ENCODE measurements at regions not wholly inside any gene's neighbourhood (a gene's known extent, or its start where the extent isn't known, plus 50 kb on each side); places are given as distances from the start of the nearest gene placed in this dataset.

DNA sequence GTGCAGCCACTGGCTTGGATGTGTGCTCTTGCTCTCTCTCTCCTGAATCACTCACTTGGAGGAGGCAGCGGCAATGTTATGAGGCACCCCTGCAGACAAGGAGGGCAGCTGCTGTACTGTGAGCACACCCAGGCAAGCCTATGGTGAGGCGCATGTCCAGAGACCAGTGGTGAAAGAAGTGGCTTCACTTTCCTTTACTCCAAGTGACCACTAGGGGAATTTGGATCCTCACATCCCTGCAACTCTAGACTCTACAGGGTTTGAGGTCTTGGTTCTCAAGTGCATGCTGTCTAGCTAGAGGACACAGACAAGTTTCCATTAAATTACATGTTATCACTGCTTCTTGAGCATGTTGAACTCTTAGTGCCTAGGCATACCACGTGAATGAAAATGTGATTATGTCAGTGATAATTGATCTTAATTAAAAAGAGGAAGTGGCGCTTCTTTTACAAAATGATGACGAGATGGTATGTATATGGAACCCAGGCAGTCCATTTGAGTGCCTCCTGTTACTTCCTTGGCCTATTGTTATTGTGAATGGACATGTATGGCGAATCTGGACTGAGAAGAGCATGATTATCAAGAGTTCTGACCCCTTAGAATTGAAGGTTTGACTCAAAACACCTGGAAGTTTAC, 181.0 kb upstream of the CDH2 start:
- Histone ChIP-seq H3K9me3 (ENCODE audit: low read depth) (no peaks in the 10 kb centered on the region), H3K27ac (no peak overlapping the region), H3K4me3 (no peak overlapping the region), H3K27me3 (no peaks in the 10 kb centered on the region), H3K4me1 (ENCODE audit: low read depth) (no peaks in the 10 kb centered on the region), H3K36me3 (no peaks in the 10 kb centered on the region)
- TF ChIP-seq, protein P1, sequence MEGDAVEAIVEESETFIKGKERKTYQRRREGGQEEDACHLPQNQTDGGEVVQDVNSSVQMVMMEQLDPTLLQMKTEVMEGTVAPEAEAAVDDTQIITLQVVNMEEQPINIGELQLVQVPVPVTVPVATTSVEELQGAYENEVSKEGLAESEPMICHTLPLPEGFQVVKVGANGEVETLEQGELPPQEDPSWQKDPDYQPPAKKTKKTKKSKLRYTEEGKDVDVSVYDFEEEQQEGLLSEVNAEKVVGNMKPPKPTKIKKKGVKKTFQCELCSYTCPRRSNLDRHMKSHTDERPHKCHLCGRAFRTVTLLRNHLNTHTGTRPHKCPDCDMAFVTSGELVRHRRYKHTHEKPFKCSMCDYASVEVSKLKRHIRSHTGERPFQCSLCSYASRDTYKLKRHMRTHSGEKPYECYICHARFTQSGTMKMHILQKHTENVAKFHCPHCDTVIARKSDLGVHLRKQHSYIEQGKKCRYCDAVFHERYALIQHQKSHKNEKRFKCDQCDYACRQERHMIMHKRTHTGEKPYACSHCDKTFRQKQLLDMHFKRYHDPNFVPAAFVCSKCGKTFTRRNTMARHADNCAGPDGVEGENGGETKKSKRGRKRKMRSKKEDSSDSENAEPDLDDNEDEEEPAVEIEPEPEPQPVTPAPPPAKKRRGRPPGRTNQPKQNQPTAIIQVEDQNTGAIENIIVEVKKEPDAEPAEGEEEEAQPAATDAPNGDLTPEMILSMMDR (IDR thresholded peaks at IDR 0.05; ENCODE audit: low read depth, low read length): peak; percentile 25
- DNase-seq (ENCODE audit: low read depth in 1 of 2, low spot score in 1 of 2): peak; percentile 3 to 6

DNA sequence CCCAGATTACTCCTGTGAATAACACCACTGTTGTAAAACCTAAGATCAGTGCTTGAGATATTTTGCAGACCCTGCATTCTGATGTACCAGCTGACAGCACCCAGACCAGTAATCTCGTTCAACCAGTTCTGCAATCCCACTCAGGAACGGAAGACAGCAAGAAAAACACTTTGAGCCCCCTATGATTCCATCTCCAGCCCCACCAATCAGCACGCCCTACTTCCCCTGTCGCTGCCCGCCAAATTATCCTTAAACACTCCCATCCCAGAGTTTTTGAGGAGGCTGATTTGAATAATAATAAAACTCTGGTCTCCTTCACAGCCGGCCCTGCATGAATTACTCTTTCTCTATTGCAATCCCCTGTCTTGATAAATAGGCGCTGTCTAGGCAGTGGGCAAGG, 173.9 kb upstream of the CDH2 start:
- Histone ChIP-seq H3K9me3 (ENCODE audit: low read depth) (no peaks in the 10 kb centered on the region), H3K4me1 (ENCODE audit: low read depth) (no peaks in the 10 kb centered on the region), H3K4me3 (no peak overlapping the region), H3K36me3 (no peaks in the 10 kb centered on the region), H3K27me3 (no peaks in the 10 kb centered on the region), H3K27ac (no peak overlapping the region)
- TF ChIP-seq, protein P1 (IDR thresholded peaks at IDR 0.05; ENCODE audit: low read depth, low read length): no peak
- no peak for DNase-seq (ENCODE audit: low read depth in 1 of 2, low spot score in 1 of 2)

DNA sequence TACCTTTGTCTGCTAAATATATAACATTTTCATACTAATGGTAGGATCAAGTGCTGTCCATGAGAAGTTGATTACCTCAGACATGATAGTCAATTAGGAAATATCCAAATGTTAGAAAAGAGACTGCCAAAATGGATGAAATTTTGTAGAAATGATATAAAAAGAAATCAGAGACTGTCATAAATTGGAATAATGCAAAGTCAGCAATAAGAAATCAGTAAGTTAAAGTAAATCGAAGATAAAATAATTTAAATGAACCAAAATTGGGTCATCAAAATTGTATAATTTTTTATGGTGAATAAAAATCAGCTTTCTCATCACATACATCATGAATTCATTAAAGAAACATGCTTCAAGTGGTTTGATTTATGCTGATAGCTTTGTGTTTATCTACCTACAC, 165.3 kb upstream of the CDH2 start:
- DNase-seq (ENCODE audit: low read depth in 1 of 2, low spot score in 1 of 2): no peak
- no peaks in the 10 kb centered on the region for H3K27me3 ChIP-seq
- H3K9me3 ChIP-seq (ENCODE audit: low read depth): no peaks in the 10 kb centered on the region
- H3K36me3 ChIP-seq: no peaks in the 10 kb centered on the region
- H3K4me3 ChIP-seq: no peak overlapping the region
- H3K27ac ChIP-seq: no peak overlapping the region
- TF ChIP-seq, protein P1 (IDR thresholded peaks at IDR 0.05; ENCODE audit: low read depth, low read length): no peak
- H3K4me1 ChIP-seq (ENCODE audit: low read depth): no peaks in the 10 kb centered on the region

DNA sequence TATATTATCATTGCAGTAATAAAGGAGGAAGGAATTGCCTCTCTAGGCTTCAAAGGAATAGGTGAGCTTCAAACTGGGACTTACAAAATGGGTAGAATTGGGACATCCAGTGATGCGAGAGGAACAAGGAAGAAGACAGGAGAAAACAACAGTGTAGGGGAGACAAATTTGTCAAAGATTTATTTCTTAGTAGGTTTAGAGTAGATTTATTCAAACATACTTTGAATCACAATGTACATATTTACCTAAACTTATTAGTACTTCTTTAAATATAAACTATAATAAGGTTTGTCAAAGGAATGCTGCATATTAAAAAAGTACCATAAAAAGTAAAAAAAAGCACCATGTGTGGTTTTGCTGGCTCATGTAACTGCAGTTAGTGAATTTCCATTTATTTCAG, 161.4 kb upstream of the CDH2 start:
- Histone ChIP-seq H3K36me3 (no peaks in the 10 kb centered on the region), H3K9me3 (ENCODE audit: low read depth) (no peaks in the 10 kb centered on the region), H3K4me1 (ENCODE audit: low read depth) (no peaks in the 10 kb centered on the region), H3K27ac (no peak overlapping the region), H3K4me3 (no peak overlapping the region), H3K27me3 (no peaks in the 10 kb centered on the region)
- TF ChIP-seq, protein P1 (IDR thresholded peaks at IDR 0.05; ENCODE audit: low read depth, low read length): no peak
- DNase-seq (ENCODE audit: low read depth in 1 of 2, low spot score in 1 of 2): no peak

DNA sequence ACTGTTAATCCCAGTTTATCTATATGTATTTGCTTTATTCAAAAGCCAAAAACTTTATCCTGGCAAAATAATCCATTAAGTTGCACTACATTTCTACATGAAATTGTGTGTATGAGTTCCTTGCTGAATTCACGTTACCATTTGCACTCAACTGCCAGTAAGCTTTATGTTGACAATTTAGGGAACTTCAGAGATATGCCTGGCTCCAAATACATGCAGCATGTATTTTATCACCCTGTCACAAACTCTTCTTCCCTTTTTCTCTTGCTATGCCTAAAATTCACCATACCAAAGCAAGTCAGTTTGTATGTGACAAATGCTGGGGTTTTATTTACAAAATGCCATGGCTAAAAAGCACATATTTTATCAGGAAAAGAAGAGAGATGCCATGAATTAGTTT, 157.6 kb upstream of the CDH2 start:
- no peak for DNase-seq (ENCODE audit: low read depth in 1 of 2, low spot score in 1 of 2)
- Histone ChIP-seq H3K4me1 (ENCODE audit: low read depth) (peaks cover 10% of the 10 kb centered on the region), H3K27ac (no peak overlapping the region), H3K36me3 (no peaks in the 10 kb centered on the region), H3K4me3 (no peak overlapping the region), H3K27me3 (no peaks in the 10 kb centered on the region), H3K9me3 (ENCODE audit: low read depth) (no peaks in the 10 kb centered on the region)
- TF ChIP-seq, protein P1 (IDR thresholded peaks at IDR 0.05; ENCODE audit: low read depth, low read length): no peak
